H1 (cell line): ENCODE measurements at regions not wholly inside any gene's neighbourhood (a gene's known extent, or its start where the extent isn't known, plus 50 kb on each side); places are given as distances from the start of the nearest gene placed in this dataset.

Source experiments
- TF ChIP-seq, protein P1 (sequence below): IDR thresholded peaks from 2 replicates; pipeline ENCODE4 v1.6.1; 2012; ENCODE audit warnings: inconsistent platforms
- TF ChIP-seq, protein P2 (sequence below), 3 experiments: IDR thresholded peaks; 1 replicate in 2 of 3; 2 replicates in 1 of 3; pipeline versions ENCODE4 v1.5.1 to v1.6.1; 2011; ENCODE audit warnings: low read length in 3 of 3, mild to moderate bottlenecking in 3 of 3, inconsistent platforms in 2 of 3, low read depth in 1 of 3, moderate library complexity in 1 of 3; ENCODE audit not compliant: insufficient read depth in 1 of 3; ENCODE audit errors: control extremely low read depth in 1 of 3

DNA sequence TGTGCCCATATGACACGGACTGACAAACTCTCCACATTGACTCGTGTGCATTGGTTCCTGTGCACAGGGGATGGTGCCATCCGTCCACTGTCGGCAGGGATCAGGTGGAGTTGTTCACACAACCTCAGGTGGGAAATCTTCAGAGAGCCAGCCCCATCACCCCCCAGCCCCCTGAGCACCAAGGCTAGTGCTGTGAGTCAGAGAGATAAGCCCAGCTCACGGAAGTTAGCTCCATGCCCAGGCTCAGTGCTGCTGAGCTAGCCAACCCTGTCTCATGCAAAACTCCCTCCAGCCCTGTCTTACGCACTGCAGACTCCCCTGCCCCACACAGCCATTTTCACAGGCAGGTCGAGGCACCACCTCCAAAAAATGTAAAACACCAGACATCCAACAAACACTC lies 139.0 kb upstream of the NGF start:
- TF ChIP-seq, protein P1, sequence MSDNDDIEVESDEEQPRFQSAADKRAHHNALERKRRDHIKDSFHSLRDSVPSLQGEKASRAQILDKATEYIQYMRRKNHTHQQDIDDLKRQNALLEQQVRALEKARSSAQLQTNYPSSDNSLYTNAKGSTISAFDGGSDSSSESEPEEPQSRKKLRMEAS, result no peak
- TF ChIP-seq, protein P2, sequence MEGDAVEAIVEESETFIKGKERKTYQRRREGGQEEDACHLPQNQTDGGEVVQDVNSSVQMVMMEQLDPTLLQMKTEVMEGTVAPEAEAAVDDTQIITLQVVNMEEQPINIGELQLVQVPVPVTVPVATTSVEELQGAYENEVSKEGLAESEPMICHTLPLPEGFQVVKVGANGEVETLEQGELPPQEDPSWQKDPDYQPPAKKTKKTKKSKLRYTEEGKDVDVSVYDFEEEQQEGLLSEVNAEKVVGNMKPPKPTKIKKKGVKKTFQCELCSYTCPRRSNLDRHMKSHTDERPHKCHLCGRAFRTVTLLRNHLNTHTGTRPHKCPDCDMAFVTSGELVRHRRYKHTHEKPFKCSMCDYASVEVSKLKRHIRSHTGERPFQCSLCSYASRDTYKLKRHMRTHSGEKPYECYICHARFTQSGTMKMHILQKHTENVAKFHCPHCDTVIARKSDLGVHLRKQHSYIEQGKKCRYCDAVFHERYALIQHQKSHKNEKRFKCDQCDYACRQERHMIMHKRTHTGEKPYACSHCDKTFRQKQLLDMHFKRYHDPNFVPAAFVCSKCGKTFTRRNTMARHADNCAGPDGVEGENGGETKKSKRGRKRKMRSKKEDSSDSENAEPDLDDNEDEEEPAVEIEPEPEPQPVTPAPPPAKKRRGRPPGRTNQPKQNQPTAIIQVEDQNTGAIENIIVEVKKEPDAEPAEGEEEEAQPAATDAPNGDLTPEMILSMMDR (IDR thresholded peaks at IDR 0.05; ENCODE audit: control extremely low read depth in 1 of 3, insufficient read depth in 1 of 3, low read depth in 1 of 3, low read length in 3 of 3), result no peak
